ENCODE measurements at regions not wholly inside any gene's neighbourhood (a gene's known extent, or its start where the extent isn't known, plus 50 kb on each side); places are given as distances from the start of the nearest gene placed in this dataset.

GRCh38 chr6:14463110-14463509 lies 345.5 kb downstream of the CD83 start:
- no peaks in the 10 kb centered on the region for H3K23me2 ChIP-seq (ENCODE audit: insufficient read length, low read depth, low read length, poor library complexity, severe bottlenecking)
- no peaks in the 10 kb centered on the region for H3K79me1 ChIP-seq (ENCODE audit: insufficient read depth, low read depth, low read length, poor library complexity, severe bottlenecking)
- no peak overlapping the region for H2BK5ac ChIP-seq (ENCODE audit: insufficient read length, low read length)
- no peaks in the 10 kb centered on the region for H3K79me2 ChIP-seq (ENCODE audit: insufficient read depth, low read length)
- H3K27ac ChIP-seq (ENCODE audit: insufficient read length, low read depth, low read length), result no peak overlapping the region
- H3K4ac ChIP-seq (ENCODE audit: low read depth, low read length), result no peak overlapping the region
- no peak overlapping the region for H4K91ac ChIP-seq (ENCODE audit: insufficient read length, low read depth, low read length)
- no CpG with 5 or more reads among the region's 6 CpGs for WGBS (ENCODE audit: extremely low coverage, insufficient read length, low lambda C conversion rate)
- H2BK12ac ChIP-seq (ENCODE audit: insufficient read length, low read depth, low read length), result no peak overlapping the region
- H4K5ac ChIP-seq (ENCODE audit: insufficient read length, low read depth, low read length), result no peak overlapping the region
- Mint-ChIP-seq H3K4me1 (peaks cover 6% of the 10 kb centered on the region in 2 experiments), H3K9me3 (peaks cover 9 to 21% of the 10 kb centered on the region in 2 experiments; a peak in 4 of 5 replicates), H3K4me3 (no peak overlapping the region), H3K27ac (no peak overlapping the region), H3K27me3 (ENCODE audit: low read depth) (no peaks in the 10 kb centered on the region; the same call in none of the 2 replicates), H3K36me3 (ENCODE audit: insufficient read depth in 1 of 3, low read depth in 3 of 3) (peaks cover 8 to 18% (median 13%) of the 10 kb centered on the region in 3 experiments)
- no peak overlapping the region for H2BK15ac ChIP-seq (ENCODE audit: low read depth, low read length)
- H3K9me3 ChIP-seq (ENCODE audit: control insufficient read depth, low read depth, low read length), result no peaks in the 10 kb centered on the region
- H3K4me2 ChIP-seq (ENCODE audit: insufficient read depth, insufficient read length, low read length), result no peak overlapping the region
- no peak overlapping the region for H3K14ac ChIP-seq (ENCODE audit: insufficient read depth, low read length)
- no peak for TF ChIP-seq CTCF (conservative IDR thresholded peaks at IDR 0.05)
- H4K8ac ChIP-seq (replicated peaks; ENCODE audit: insufficient read length, low read depth, low read length), result no peak overlapping the region
- H2BK20ac ChIP-seq (ENCODE audit: low read depth, low read length, poor library complexity, severe bottlenecking), result no peak overlapping the region
- no peak overlapping the region for H2BK120ac ChIP-seq (ENCODE audit: low read depth, low read length, poor library complexity, severe bottlenecking)
- DNase-seq, result no peak
- no peak overlapping the region for H3T11ph ChIP-seq (ENCODE audit: low read length)
- no peak overlapping the region for H3K18ac ChIP-seq (ENCODE audit: insufficient read length, low read depth, low read length)
- H3K9ac ChIP-seq (ENCODE audit: extremely low read depth, insufficient read length, low read length), result no peak overlapping the region
- no peaks in the 10 kb centered on the region for H3K4me1 ChIP-seq (ENCODE audit: insufficient read depth, low read length)
- no peak overlapping the region for H3K56ac ChIP-seq (ENCODE audit: insufficient read length, low read depth, low read length)
- H2AFZ ChIP-seq (ENCODE audit: low read length), result no peak overlapping the region
- no peak overlapping the region for H3K23ac ChIP-seq (ENCODE audit: insufficient read length, low read depth, low read length)
- no peak overlapping the region for H2AK5ac ChIP-seq (ENCODE audit: insufficient read length, low read length)
- H3K27me3 ChIP-seq (ENCODE audit: insufficient read depth, low read length), result no peaks in the 10 kb centered on the region
- H4K20me1 ChIP-seq (ENCODE audit: control insufficient read depth, insufficient read depth, insufficient read length), result no peaks in the 10 kb centered on the region
